Urothelium cell line (cell line): ENCODE measurements at regions not wholly inside any gene's neighbourhood (a gene's known extent, or its start where the extent isn't known, plus 50 kb on each side); places are given as distances from the start of the nearest gene placed in this dataset.

Experiments used
- DNase-seq: peaks from one replicate; pipeline ENCODE4 v3.0.0; 2011; ENCODE audit warnings: low spot score, mixed read lengths
- FAIRE-seq: peaks from 2 replicates; lab custom pipeline; 2011; peaks lifted over from hg19 to GRCh38; lab: Jason Lieb, UNC

DNA sequence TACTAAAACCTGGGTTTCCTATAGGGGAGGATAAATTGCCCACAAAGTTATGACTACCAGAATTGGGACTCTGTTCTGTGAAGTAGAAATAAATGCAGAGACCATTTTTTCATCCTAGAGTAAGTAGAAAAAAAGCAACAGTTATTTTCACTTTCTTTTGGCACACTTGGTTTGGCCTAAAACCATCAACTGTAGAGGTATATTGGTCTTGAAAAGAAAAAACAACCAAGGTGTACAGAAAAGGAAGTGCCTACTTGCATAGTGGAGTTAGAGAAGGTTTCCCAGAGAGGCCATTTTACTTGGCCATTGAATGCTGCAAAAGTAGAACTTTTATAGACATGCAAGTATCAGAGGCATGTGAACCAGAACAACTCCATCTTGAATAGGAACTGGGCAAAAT, 89.4 kb upstream of the TACR1 start:
- FAIRE-seq = no peak
- DNase-seq = no peak

DNA sequence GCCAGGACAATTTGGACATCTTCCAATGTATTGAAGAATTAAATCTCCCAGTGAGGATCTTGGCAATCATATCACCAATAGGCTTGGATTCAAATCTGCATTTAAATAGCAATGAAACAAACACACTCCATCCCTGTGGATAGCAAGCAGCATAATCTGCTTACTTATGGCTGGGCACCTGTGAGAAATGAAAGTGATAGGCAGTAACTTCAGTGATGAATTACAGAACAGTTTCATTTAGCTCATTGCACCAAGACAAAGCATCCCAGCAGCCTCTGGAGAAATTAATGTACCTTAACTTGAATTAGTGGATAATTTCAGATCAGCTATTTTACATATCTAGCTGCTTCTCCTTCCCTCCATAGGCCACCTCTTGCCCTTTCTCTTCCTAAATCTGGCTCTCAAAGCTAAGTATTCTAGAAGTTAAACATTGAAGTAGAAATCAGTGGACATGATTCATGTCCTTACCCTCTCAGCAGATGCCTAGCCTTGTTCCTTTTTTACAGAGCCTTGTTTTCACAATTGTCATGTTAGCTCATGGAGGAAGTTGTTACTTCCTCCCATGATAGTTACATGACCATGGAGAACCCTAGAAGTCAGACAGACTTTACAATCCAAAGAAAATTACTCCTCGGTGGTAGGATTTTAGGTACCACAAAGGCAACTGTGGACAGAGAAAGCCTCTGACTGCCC, 88.5 kb upstream of the TACR1 start:
- DNase-seq (no peak), FAIRE-seq (no peak)

DNA sequence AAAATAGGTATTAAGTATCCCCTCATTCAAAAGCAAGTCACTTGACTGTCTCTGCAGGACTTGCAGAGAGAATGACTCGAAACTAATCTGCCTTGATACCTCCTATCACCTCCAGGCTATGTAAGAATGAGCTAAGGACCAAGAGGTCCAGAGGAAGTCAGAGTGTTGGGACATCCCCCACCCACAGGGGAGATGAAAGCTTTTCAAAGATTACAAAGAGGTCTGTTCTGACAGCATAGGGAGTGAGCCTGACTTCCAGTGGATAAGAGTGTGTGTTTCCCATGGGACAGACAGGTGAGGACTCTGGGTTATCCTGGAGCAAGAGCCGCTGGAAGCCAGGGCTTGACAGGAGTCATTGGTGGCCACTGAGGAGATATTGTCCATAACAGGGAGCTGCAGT, 85.0 kb upstream of the TACR1 start:
- FAIRE-seq (no peak), DNase-seq (no peak)

DNA sequence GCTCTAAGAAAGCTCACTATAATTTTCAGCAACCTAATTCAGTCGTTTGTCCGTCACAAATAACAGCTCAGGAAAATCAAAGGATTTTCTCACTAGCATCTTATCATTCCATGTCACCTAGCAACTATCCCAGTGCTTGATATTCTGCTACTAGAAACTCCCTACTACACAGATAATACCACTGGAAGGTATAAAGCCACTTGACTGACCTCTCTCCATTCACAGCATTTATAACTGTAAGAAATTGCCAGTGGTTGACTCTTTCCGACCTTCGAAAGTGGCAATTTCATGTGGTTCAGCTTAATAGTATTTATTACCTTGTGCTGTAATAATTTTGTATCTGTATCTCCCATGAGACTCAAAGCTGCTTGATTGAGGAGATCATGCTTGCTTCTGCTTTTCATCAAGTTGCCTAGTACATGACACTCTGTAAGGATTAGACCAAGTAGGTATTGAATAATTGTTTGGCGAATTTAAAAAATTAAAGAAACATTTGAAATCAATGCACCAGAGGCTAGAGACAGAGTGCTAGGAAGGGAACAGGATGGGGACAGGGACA, 79.6 kb upstream of the TACR1 start:
- no peak for FAIRE-seq
- no peak for DNase-seq

DNA sequence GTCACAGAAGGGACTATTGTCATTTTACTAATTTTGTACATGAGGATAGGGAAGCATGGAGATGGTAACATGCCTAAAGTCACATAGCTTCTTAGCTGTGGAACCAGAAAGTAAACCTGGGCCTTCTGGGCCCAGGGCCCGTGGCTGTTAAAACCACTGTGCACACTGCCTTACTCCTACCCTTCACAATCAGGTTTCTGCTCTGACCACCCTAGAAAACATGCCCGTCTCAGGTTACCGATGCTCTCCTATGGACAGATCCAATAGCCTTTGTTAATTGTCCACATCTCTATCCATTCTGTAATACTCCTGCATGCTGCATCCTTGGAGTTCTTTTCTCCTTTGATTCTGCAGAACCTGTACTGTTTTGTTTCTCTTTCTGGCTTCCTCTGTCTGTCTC, 79.0 kb upstream of the TACR1 start:
- FAIRE-seq (peak; percentile 50), DNase-seq (no peak)

DNA sequence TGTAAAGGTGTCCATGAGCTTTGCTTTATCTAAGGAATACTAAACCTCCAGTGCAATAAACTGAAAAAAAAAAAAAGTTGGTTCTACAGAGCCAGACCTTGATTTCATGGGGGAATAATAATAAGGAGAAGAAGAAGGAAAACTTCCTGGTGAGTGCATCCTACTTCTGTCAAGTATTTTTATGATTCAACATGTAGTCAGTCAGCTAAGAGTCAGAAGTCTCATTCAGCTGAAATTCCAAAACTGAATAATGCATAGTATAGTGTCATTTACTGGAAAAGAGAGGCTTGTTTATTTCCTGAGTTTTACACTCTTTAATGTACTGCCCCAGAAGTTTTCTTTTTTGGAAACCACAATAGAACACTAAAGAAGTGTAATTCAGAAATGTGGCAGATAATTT, 77.8 kb upstream of the TACR1 start:
- no peak for DNase-seq
- FAIRE-seq = no peak

DNA sequence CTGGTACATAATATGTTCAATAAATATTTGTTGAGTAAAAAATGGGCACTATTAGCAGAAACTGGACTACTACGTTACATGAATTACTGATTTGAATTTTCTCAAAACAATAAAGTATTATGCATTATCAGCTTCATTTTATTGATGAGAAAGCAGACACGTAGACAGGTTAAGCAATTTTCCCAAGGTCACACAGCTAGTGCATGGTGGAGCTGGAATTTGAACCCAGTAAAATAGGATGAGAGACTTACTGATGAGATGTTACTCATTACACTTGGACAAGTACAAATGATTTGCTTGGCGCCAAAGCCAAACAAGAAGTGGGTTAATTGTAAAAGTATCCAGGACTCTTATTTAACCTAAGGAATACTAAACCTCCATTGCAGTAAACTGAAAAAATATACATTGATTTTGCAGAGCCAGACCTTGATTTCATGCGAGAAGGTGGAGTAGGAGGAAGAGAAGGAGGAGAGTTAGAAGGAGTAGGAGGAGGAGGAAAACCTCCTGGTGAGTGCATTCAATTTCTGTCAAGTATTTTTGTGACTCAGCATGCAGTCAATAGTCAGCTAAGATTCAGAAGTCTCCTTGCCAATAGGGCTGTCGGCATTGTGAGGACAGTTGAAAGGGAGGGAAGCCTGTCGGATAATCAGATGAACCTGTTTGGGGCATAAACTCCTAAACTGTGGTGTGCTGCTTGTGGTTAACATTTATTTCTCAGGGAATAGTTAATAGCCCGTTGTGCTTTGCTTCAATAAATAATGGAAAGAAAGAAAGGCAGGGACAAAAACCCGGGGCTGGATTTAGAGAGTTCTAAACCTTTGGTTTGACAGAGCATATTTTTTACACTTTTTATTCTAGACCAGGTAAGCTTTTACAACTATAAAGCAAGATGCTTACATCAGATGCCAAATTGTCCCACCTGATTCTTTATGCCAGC, 77.0 kb upstream of the TACR1 start:
- FAIRE-seq = no peak
- peak; percentile 62 for DNase-seq

DNA sequence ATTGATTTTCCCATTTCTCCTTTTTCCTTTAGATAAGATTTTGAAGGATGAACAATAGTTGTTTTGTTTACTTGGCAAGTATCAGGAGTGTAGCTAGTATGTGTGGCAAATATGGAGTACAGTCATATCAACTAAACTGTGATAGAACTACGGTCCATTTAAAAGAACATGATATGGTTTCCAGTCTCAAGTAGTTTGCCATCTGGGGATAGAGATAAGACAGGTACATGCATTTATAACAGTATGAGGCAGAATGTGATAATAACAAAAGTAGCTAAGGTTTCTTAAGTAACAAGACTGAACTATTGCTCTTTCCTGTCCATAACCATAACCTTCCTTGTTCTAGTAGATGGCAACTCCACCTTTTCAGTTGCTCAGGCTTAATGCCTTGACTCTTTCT, 75.6 kb upstream of the TACR1 start:
- DNase-seq (no peak), FAIRE-seq (no peak)

DNA sequence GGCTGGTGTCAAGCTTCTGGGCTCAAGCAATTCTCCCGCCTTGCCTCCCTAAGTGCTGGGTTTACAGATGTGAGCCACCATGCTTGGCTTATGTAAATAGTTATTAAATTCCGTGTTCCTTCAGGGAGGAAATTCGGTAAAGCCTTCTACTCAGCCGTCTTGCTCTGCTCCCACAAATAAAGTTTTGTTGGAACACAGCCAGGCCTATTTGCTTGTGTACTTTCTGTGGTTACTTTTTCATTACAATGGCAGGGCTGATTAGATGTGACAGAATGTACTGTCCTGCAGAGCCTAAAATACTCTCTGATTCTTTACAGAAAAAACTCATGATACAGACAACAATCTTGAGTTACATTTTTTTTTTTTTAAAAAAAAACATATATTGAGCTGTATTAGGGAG, 68.8 kb upstream of the TACR1 start:
- no peak for DNase-seq
- FAIRE-seq = no peak

DNA sequence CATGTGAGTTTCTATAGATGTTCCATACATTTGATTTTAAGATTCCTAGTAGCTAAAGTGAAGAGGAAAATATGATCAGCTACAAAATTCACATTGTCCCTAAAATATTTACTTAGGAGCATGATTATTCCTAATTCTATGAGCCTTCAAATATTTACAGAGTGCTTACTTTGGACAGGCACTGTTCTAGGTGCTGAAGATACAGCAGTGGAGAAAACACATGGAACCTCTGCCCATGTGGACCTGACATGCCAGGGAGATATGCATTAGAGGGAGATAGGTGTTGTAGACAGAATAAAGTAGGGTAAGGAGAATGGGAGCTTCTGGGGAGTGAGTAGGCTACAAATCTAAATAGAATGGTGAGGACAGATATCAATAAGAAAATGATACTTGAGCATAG, 62.6 kb upstream of the TACR1 start:
- no peak for FAIRE-seq

DNA sequence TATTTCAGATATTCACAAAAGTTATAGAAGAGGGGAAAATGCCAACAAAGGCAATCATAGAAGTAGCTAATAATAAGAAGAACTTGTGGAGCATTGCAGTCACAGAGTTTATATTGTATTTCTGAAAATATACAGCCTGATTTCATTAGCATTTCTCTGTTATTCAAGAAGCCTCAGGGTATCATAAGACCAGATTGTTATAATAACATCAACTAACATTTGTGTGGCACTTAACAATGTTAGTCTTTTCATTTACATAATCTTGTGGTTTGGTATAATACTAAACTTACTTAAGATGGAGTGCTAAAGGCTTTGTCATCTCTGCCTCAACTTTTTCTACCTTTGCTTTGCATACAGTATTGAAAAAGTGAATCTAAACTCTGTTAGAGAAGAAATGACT, 61.6 kb upstream of the TACR1 start:
- FAIRE-seq = no peak
- DNase-seq = no peak

More for the DNA sequence above, 62.6 kb upstream of the TACR1 start:
- DNase-seq = no peak

DNA sequence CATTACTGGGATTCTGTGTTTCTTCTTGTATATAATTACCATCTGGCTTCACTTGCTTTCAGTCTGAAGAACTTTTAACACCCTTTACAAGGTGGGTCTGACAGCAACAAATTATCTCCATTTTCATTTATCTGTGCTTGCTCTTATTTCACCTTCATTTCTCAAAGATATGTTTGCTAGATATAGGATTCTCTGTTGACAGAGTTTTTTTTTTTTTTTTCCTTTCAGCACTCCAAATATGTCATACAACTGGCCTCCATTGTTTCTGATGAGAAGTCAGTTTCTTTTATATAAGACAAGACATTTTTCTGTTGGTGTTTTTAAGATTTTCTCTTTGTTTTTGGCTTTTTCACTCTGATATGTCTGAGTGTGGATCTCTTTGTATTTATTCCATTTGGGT, 59.3 kb upstream of the TACR1 start:
- FAIRE-seq = no peak
- DNase-seq = no peak

DNA sequence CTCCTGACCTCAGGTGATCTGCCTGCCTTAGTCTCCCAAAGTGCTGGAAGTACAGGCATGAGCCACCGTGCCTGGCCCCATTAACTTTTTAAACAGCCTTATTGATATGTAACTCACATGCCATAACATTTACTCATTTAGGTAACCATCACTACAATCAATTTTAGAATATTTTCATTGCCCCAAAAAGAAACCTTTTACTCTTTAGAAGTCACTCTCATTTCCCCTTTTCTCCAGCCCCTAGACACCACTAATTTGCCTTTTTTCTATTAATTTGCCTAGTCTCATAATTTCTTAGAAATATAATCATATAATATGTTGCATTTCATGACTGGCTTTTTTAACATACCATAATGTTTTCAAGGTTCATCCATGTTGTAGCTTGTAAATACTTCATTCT, 57.2 kb upstream of the TACR1 start:
- no peak for FAIRE-seq
- no peak for DNase-seq

DNA sequence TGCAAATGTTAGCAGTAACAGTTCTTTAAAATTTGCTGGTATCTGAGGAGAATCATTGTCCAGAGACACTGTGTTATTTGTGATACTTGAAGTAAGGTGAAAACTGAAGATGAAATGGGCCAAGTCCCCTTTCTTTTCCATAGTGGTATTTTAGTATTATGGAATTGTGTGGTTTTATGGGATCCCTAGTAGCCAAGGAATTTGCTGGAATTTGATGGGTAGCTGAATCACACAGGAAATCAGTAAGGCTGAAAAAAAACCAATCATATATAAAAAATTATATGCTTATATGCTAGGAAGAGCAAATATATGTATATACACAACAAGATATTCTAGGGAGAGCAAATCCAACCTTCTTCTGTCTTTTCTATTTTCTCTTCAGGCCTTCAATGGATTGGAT, 54.2 kb upstream of the TACR1 start:
- FAIRE-seq = no peak
- DNase-seq = no peak

DNA sequence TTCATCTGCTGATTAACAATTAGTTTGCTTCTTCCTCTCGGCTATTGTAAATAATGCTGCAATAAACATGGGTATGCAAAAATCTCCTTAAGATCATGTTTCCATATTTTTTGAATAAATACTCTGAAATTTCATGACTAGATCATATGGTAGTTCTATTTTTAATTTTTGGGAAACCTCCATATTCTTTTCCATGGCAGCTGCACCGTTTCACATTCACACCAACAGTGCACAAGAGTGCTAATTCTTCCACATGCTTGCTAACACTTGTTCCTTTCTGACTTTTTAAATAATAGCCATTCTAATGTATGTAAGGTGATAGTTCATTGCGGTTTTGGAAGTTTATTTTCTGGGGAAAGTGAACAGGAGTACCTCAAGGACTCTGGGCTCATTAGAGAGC, 52.6 kb upstream of the TACR1 start:
- no peak for FAIRE-seq
- DNase-seq = no peak
